Coronary artery (tissue), 2 donors: ENCODE measurements at regions not wholly inside any gene's neighbourhood (a gene's known extent, or its start where the extent isn't known, plus 50 kb on each side); places are given as distances from the start of the nearest gene placed in this dataset.

Experiments used
- DNase-seq: peaks from one replicate; pipeline ENCODE4 v3.0.0-alpha.2; 2017; ENCODE audit warnings: low spot score
- H3K27ac ChIP-seq, 2 donors: fragments of 200-600 bp; sonication (generic); one replicate each; pipeline ENCODE4 v1.5.1; 2016 to 2019
- H3K4me3 ChIP-seq: fragments of 200-600 bp; sonication (generic); 2 replicates; pipeline ENCODE4 v1.5.1; 2016; ENCODE audit warnings: mild to moderate bottlenecking, moderate library complexity
- CTCF ChIP-seq: fragments of 200-600 bp; sonication (generic); IDR thresholded peaks from one replicate; pipeline ENCODE4 v1.5.1; 2019; ENCODE audit warnings: antibody characterized with exemption

GRCh38 chr6:66993272-66993671 is 1286.2 kb upstream of the EYS start:
- Histone ChIP-seq H3K27ac (no peak overlapping the region), H3K4me3 (no peak overlapping the region)
- no peak for DNase-seq
- TF ChIP-seq CTCF, result no peak

- DNase-seq, result no peak
- no peak overlapping the region for H3K4me3 ChIP-seq
- H3K27ac ChIP-seq, result no peak overlapping the region
- TF ChIP-seq CTCF, result no peak
These were observed 1285.6 kb upstream of the EYS start for GRCh38 chr6:66992660-66993059.

- Histone ChIP-seq H3K27ac (no peak overlapping the region), H3K4me3 (no peak overlapping the region)
- no peak for DNase-seq
- no peak for TF ChIP-seq CTCF
These were observed 1279.9 kb upstream of the EYS start for GRCh38 chr6:66986940-66987339.

- DNase-seq, result no peak
- TF ChIP-seq CTCF, result no peak
- Histone ChIP-seq H3K4me3 (no peak overlapping the region), H3K27ac (no peak overlapping the region)
These were observed 1278.8 kb upstream of the EYS start for GRCh38 chr6:66985816-66986215.

- DNase-seq, result no peak
- Histone ChIP-seq H3K27ac (no peak overlapping the region), H3K4me3 (no peak overlapping the region)
- no peak for TF ChIP-seq CTCF
These were observed 1263.3 kb upstream of the EYS start for GRCh38 chr6:66970373-66970772.

GRCh38 chr6:66965227-66965626 is 1258.2 kb upstream of the EYS start:
- no peak for DNase-seq
- no peak for TF ChIP-seq CTCF
- H3K27ac ChIP-seq, result no peak overlapping the region
- H3K4me3 ChIP-seq, result no peak overlapping the region

- DNase-seq, result no peak
- Histone ChIP-seq H3K27ac (no peak overlapping the region), H3K4me3 (no peak overlapping the region)
- no peak for TF ChIP-seq CTCF
These were observed 1257.2 kb upstream of the EYS start for GRCh38 chr6:66964216-66964615.
